PC-3 (cell line): ENCODE measurements at regions not wholly inside any gene's neighbourhood (a gene's known extent, or its start where the extent isn't known, plus 50 kb on each side); places are given as distances from the start of the nearest gene placed in this dataset.

Experiments
- ATAC-seq: fragments of 200-7000 bp; cut with Tn5 transposase; 2 replicates; pipeline ENCODE4 v1.9.1; 2020; ENCODE audit warnings: mild to moderate bottlenecking, moderate library complexity
- BruUV-seq: library from RNA; stranded (reverse); fragments of 400-500 nt; replicated peaks from 2 replicates; lab custom pipeline; 2021; lab: Mats Ljungman, UMichigan
- CTCF ChIA-PET: fragments of 300-600 bp; sonication (Branson Sonifier 250); formaldehyde crosslinking; loops from one replicate; lab custom pipeline; 2022; ENCODE audit warnings: antibody characterized with exemption; lab: Charles Lee
- POLR2A ChIA-PET: fragments of 300-600 bp; sonication (Branson Sonifier 250); formaldehyde crosslinking; loops from one replicate; lab custom pipeline; 2022; ENCODE audit warnings: antibody characterized with exemption; ENCODE audit not compliant: unreplicated experiment; lab: Charles Lee
- DNase-seq: peaks from one replicate; pipeline ENCODE4 v3.0.0-alpha.2; 2015
- H2AFZ ChIP-seq: fragments of 300-600 bp; sonication (generic); 2 replicates; pipeline ENCODE4 v1.6.0; 2016; ENCODE audit warnings: antibody characterized with exemption, low read length
- H3F3A ChIP-seq: fragments of 300-600 bp; sonication (generic); one replicate; pipeline ENCODE4 v1.6.0; 2017; ENCODE audit warnings: antibody characterized with exemption, low read length, control low read depth, mild to moderate bottlenecking; ENCODE audit not compliant: unreplicated experiment
- H3K27ac ChIP-seq: fragments of 300-600 bp; sonication (generic); 2 replicates; pipeline ENCODE4 v1.5.1; 2016; ENCODE audit warnings: mild to moderate bottlenecking, low read length
- H3K27me3 ChIP-seq: fragments of 300-600 bp; sonication (generic); 2 replicates; pipeline ENCODE4 v1.6.1; 2016; ENCODE audit warnings: low read length, mixed read lengths
- H3K36me3 ChIP-seq: fragments of 300-600 bp; sonication (generic); 2 replicates; pipeline ENCODE4 v1.6.1; 2016; ENCODE audit warnings: low read depth, mixed run types, low read length, mixed read lengths
- H3K4me1 ChIP-seq: fragments of 300-600 bp; sonication (generic); 2 replicates; pipeline ENCODE4 v1.5.1; 2016; ENCODE audit warnings: low read length; ENCODE audit not compliant: insufficient read depth
- H3K4me2 ChIP-seq: fragments of 300-600 bp; sonication (generic); 2 replicates; pipeline ENCODE4 v1.6.0; 2016; ENCODE audit warnings: low read length
- H3K4me3 ChIP-seq: fragments of 300-600 bp; sonication (generic); 2 replicates; pipeline ENCODE4 v1.5.1; 2016; ENCODE audit warnings: mild to moderate bottlenecking, low read length, mixed read lengths
- H3K79me2 ChIP-seq: fragments of 300-600 bp; sonication (generic); 2 replicates; pipeline ENCODE4 v1.6.1; 2017; ENCODE audit warnings: low read length, mixed read lengths
- H3K9ac ChIP-seq: fragments of 300-600 bp; sonication (generic); 2 replicates; pipeline ENCODE4 v1.6.0; 2016; ENCODE audit warnings: mild to moderate bottlenecking, low read length
- H3K9me2 ChIP-seq: fragments of 300-600 bp; sonication (generic); replicated peaks from 2 replicates; pipeline ENCODE4 v1.6.1; 2016; ENCODE audit warnings: mixed run types, low read length, mixed read lengths
- H3K9me3 ChIP-seq: fragments of 300-600 bp; sonication (generic); 2 replicates; pipeline ENCODE4 v1.6.1; 2016; ENCODE audit warnings: low read length, mixed read lengths
- H4K20me1 ChIP-seq: fragments of 300-600 bp; sonication (generic); 2 replicates; pipeline ENCODE4 v1.6.1; 2016; ENCODE audit warnings: low read length, mixed read lengths
- CTCF ChIP-seq: fragments of 300-600 bp; sonication (generic); conservative IDR thresholded peaks from 2 replicates; pipeline ENCODE4 v1.5.1; 2017; ENCODE audit warnings: antibody characterized with exemption, low read depth, mild to moderate bottlenecking, low read length
- EZH2 ChIP-seq: fragments of 300-600 bp; sonication (generic); IDR thresholded peaks from one replicate; pipeline ENCODE4 v1.6.1; 2017; ENCODE audit warnings: antibody characterized with exemption, mild to moderate bottlenecking, low read length; ENCODE audit not compliant: unreplicated experiment
- EZH2phosphoT487 ChIP-seq: fragments of 300-600 bp; sonication (generic); IDR thresholded peaks from 2 replicates; pipeline ENCODE4 v1.6.1; 2018; ENCODE audit warnings: mild to moderate bottlenecking, antibody characterized with exemption, low read length, borderline replicate concordance
- intact Hi-C: fragments of 100-400 bp; cut with micrococcal nuclease; formaldehyde crosslinking; loops from 2 replicates; pipeline ENCODE4 v1.9.0; 2023

GRCh38 chr6:22699151-22699550, 129.8 kb downstream of the HDGFL1 start:
- POLR2A ChIA-PET, result no interaction called here
- no TSS peak for BruUV-seq

GRCh38 chr6:22706651-22707050, 137.3 kb downstream of the HDGFL1 start:
- no peaks in the 10 kb centered on the region for H3K9me2 ChIP-seq
- H3K4me2 ChIP-seq, result no peak overlapping the region
- DNase-seq (no peak), ATAC-seq (no peak)
- intact Hi-C loops, result no loop called here
- POLR2A ChIA-PET, result no interaction called here
- no peaks in the 10 kb centered on the region for H3K27me3 ChIP-seq
- no peak overlapping the region for H3K4me3 ChIP-seq
- TF ChIP-seq EZH2, result no peak
- TF ChIP-seq EZH2phosphoT487, result no peak
- no peak for TF ChIP-seq CTCF
- no peaks in the 10 kb centered on the region for H3F3A ChIP-seq
- H3K27ac ChIP-seq, result no peak overlapping the region
- no peak overlapping the region for H3K9ac ChIP-seq
- H3K79me2 ChIP-seq, result no peaks in the 10 kb centered on the region
- no TSS peak for BruUV-seq
- H3K36me3 ChIP-seq, result no peaks in the 10 kb centered on the region
- CTCF ChIA-PET, result no interaction called here
- no peak overlapping the region for H2AFZ ChIP-seq
- no peaks in the 10 kb centered on the region for H3K4me1 ChIP-seq
- no peaks in the 10 kb centered on the region for H3K9me3 ChIP-seq
- H4K20me1 ChIP-seq, result no peaks in the 10 kb centered on the region

More at GRCh38 chr6:22699151-22699550, 129.8 kb downstream of the HDGFL1 start:
- H3K4me3 ChIP-seq, result no peak overlapping the region
- intact Hi-C loops, result no loop called here
- no peaks in the 10 kb centered on the region for H3K4me1 ChIP-seq
- H3K27ac ChIP-seq, result no peak overlapping the region
- H3K9me2 ChIP-seq, result no peaks in the 10 kb centered on the region
- no peak overlapping the region for H3K4me2 ChIP-seq
- H3K9me3 ChIP-seq, result no peaks in the 10 kb centered on the region
- no peaks in the 10 kb centered on the region for H3F3A ChIP-seq
- H3K36me3 ChIP-seq, result no peaks in the 10 kb centered on the region
- H3K9ac ChIP-seq, result no peak overlapping the region
- ATAC-seq (no peak), DNase-seq (no peak)
- H2AFZ ChIP-seq, result no peak overlapping the region
- no peaks in the 10 kb centered on the region for H3K27me3 ChIP-seq
- TF ChIP-seq CTCF, result no peak
- no peak for TF ChIP-seq EZH2
- no peak for TF ChIP-seq EZH2phosphoT487
- H4K20me1 ChIP-seq, result no peaks in the 10 kb centered on the region
- no peaks in the 10 kb centered on the region for H3K79me2 ChIP-seq
- CTCF ChIA-PET, result interaction anchor here (0.6 kb wide), 1 partner anchor 10 kb away, joined by 3 read pairs; no protein-coding TSS in a partner anchor

GRCh38 chr6:22708469-22708868, 139.1 kb downstream of the HDGFL1 start:
- no peak for ATAC-seq
- intact Hi-C loops, result no loop called here
- BruUV-seq, result no TSS peak

More at GRCh38 chr6:22708469-22708868, 139.1 kb downstream of the HDGFL1 start:
- CTCF ChIA-PET, result no interaction called here
- POLR2A ChIA-PET, result no interaction called here
- Histone ChIP-seq H3K36me3 (no peaks in the 10 kb centered on the region), H3K27ac (no peak overlapping the region), H3K9me3 (no peaks in the 10 kb centered on the region), H3K4me1 (no peaks in the 10 kb centered on the region), H2AFZ (no peak overlapping the region), H3K9me2 (no peaks in the 10 kb centered on the region), H3K4me3 (no peak overlapping the region), H3K9ac (no peak overlapping the region), H3K4me2 (no peak overlapping the region), H3K27me3 (no peaks in the 10 kb centered on the region), H4K20me1 (no peaks in the 10 kb centered on the region), H3F3A (no peaks in the 10 kb centered on the region), H3K79me2 (no peaks in the 10 kb centered on the region)
- TF ChIP-seq EZH2phosphoT487 (no peak), EZH2 (no peak), CTCF (no peak)
- no peak for DNase-seq
